ENCODE measurements at regions not wholly inside any gene's neighbourhood (a gene's known extent, or its start where the extent isn't known, plus 50 kb on each side); places are given as distances from the start of the nearest gene placed in this dataset.

- Histone ChIP-seq H3K4me3 (replicated peaks; ENCODE audit: insufficient read depth, low read length) (no peak overlapping the region), H3K27me3 (ENCODE audit: insufficient read depth, poor library complexity, severe bottlenecking) (no peaks in the 10 kb centered on the region), H3K27ac (replicated peaks) (no peak overlapping the region)
- DNase-seq (ENCODE audit: low read depth in 1 of 2, low spot score in 1 of 2): no peak
- TF ChIP-seq SPI1 (IDR thresholded peaks at IDR 0.05; ENCODE audit: borderline replicate concordance, low read depth): no peak
- no peak for TF ChIP-seq REST (IDR thresholded peaks at IDR 0.05; ENCODE audit: insufficient replicate concordance, low read depth)
- no peak for TF ChIP-seq POLR2AphosphoS5 (IDR thresholded peaks at IDR 0.05; ENCODE audit: low read depth)
- no peak for TF ChIP-seq CTCF (IDR thresholded peaks at IDR 0.05; ENCODE audit: insufficient read depth, low read length)
- TF ChIP-seq GABPA (IDR thresholded peaks at IDR 0.05; ENCODE audit: low read depth): no peak
Observed at GRCh38 chr22:47386812-47387510, 624.5 kb downstream of the TBC1D22A start.

GRCh38 chr22:47384977-47385376, 622.5 kb downstream of the TBC1D22A start:
- no peak overlapping the region for H3K4me3 ChIP-seq (replicated peaks; ENCODE audit: insufficient read depth, low read length)
- H3K27me3 ChIP-seq (ENCODE audit: insufficient read depth, poor library complexity, severe bottlenecking): no peaks in the 10 kb centered on the region
- TF ChIP-seq GABPA (IDR thresholded peaks at IDR 0.05; ENCODE audit: low read depth): no peak

GRCh38 chr22:47382164-47382890, 619.9 kb downstream of the TBC1D22A start:
- no peak overlapping the region for H3K4me3 ChIP-seq (replicated peaks; ENCODE audit: insufficient read depth, low read length)
- no peak for DNase-seq (ENCODE audit: low read depth in 1 of 2, low spot score in 1 of 2)
- no peaks in the 10 kb centered on the region for H3K27me3 ChIP-seq (ENCODE audit: insufficient read depth, poor library complexity, severe bottlenecking)
- TF ChIP-seq SPI1 (IDR thresholded peaks at IDR 0.05; ENCODE audit: borderline replicate concordance, low read depth) (no peak), REST (IDR thresholded peaks at IDR 0.05; ENCODE audit: insufficient replicate concordance, low read depth) (no peak), POLR2AphosphoS5 (IDR thresholded peaks at IDR 0.05; ENCODE audit: low read depth) (no peak), GABPA (IDR thresholded peaks at IDR 0.05; ENCODE audit: low read depth) (no peak), CTCF (IDR thresholded peaks at IDR 0.05; ENCODE audit: insufficient read depth, low read length) (no peak)
- no peak overlapping the region for H3K27ac ChIP-seq (replicated peaks)

More at GRCh38 chr22:47384977-47385376, 622.5 kb downstream of the TBC1D22A start:
- no peak for DNase-seq (ENCODE audit: low read depth in 1 of 2, low spot score in 1 of 2)
- H3K27ac ChIP-seq (replicated peaks): no peak overlapping the region

GRCh38 chr22:47381240-47381639, 618.8 kb downstream of the TBC1D22A start:
- no peak overlapping the region for H3K27ac ChIP-seq (replicated peaks)
- no peaks in the 10 kb centered on the region for H3K27me3 ChIP-seq (ENCODE audit: insufficient read depth, poor library complexity, severe bottlenecking)
- H3K4me3 ChIP-seq (replicated peaks; ENCODE audit: insufficient read depth, low read length): no peak overlapping the region
- DNase-seq (ENCODE audit: low read depth in 1 of 2, low spot score in 1 of 2): no peak
- no peak for TF ChIP-seq CTCF (IDR thresholded peaks at IDR 0.05; ENCODE audit: insufficient read depth, low read length)
- TF ChIP-seq GABPA (IDR thresholded peaks at IDR 0.05; ENCODE audit: low read depth): no peak
- TF ChIP-seq POLR2AphosphoS5 (IDR thresholded peaks at IDR 0.05; ENCODE audit: low read depth): no peak
- no peak for TF ChIP-seq REST (IDR thresholded peaks at IDR 0.05; ENCODE audit: insufficient replicate concordance, low read depth)
- TF ChIP-seq SPI1 (IDR thresholded peaks at IDR 0.05; ENCODE audit: borderline replicate concordance, low read depth): no peak

Measured in HL-60 (cell line).